IMR-90 (cell line): ENCODE measurements at regions not wholly inside any gene's neighbourhood (a gene's known extent, or its start where the extent isn't known, plus 50 kb on each side); places are given as distances from the start of the nearest gene placed in this dataset.

Experiments used
- ATAC-seq: fragments of 200-7000 bp; cut with Tn5 transposase; 2 replicates; pipeline ENCODE4 v1.9.1; 2020; ENCODE audit warnings: low read depth, mild to moderate bottlenecking, moderate library complexity
- BruUV-seq: library from RNA; stranded (reverse); fragments of 400-500 nt; replicated peaks from 2 replicates; lab custom pipeline; 2021; lab: Mats Ljungman, UMichigan
- CTCF ChIA-PET: fragments of 300-600 bp; formaldehyde crosslinking; extraction: SDS; loops from one replicate; lab custom pipeline; 2021; ENCODE audit warnings: antibody characterized with exemption; lab: Yijun Ruan, JAX
- POLR2A ChIA-PET: fragments of 300-600 bp; sonication (Branson Sonifier 250); formaldehyde crosslinking; loops from one replicate; lab custom pipeline; 2022; ENCODE audit warnings: antibody characterized with exemption; ENCODE audit not compliant: unreplicated experiment; lab: Charles Lee
- DNase-seq: peaks from one replicate; pipeline ENCODE4 v3.0.0; 2013
- H2AFZ ChIP-seq: replicated peaks from 2 replicates; pipeline ENCODE3; 2013; ENCODE audit warnings: low read length, mild to moderate bottlenecking; ENCODE audit not compliant: poor library complexity
- H2AK5ac ChIP-seq: 2 replicates; pipeline ENCODE4 v1.6.1; 2013; ENCODE audit warnings: low read depth, low read length, inconsistent platforms
- H2AK9ac ChIP-seq: replicated peaks from 2 replicates; pipeline ENCODE3; 2013; ENCODE audit warnings: mild to moderate bottlenecking, low read depth, low read length, moderate library complexity; ENCODE audit not compliant: poor library complexity
- H2BK120ac ChIP-seq: 2 replicates; pipeline ENCODE4 v1.6.1; 2013; ENCODE audit warnings: low read depth, low read length, inconsistent platforms
- H2BK15ac ChIP-seq: 3 replicates; pipeline ENCODE4 v1.6.1; 2013; ENCODE audit warnings: low read depth, low read length, inconsistent platforms
- H2BK20ac ChIP-seq: 2 replicates; pipeline ENCODE4 v1.6.1; 2013; ENCODE audit warnings: low read depth, mild to moderate bottlenecking, inconsistent platforms, low read length, moderate library complexity
- H2BK5ac ChIP-seq: 2 replicates; pipeline ENCODE4 v1.6.1; 2013; ENCODE audit warnings: mild to moderate bottlenecking, low read depth, low read length, inconsistent platforms; ENCODE audit not compliant: poor library complexity, severe bottlenecking
- H3K14ac ChIP-seq: replicated peaks from 2 replicates; pipeline ENCODE4 v1.6.1; 2013; ENCODE audit warnings: low read depth, low read length, inconsistent platforms
- H3K18ac ChIP-seq: 2 replicates; pipeline ENCODE4 v1.6.1; 2013; ENCODE audit warnings: low read depth, low read length, control low read depth
- H3K23ac ChIP-seq: 2 replicates; pipeline ENCODE4 v1.6.1; 2013; ENCODE audit warnings: low read depth, low read length, inconsistent platforms
- H3K27ac ChIP-seq: 2 replicates; pipeline ENCODE4 v1.5.1; 2013; ENCODE audit warnings: mild to moderate bottlenecking, control low read depth, low read length; ENCODE audit not compliant: insufficient read depth
- H3K27me3 ChIP-seq: 2 replicates; pipeline ENCODE4 v1.6.1; 2013; ENCODE audit warnings: low read length; ENCODE audit not compliant: control insufficient read depth, insufficient read depth
- H3K36me3 ChIP-seq: 2 replicates; pipeline ENCODE4 v1.6.1; 2013; ENCODE audit warnings: low read length, mixed read lengths; ENCODE audit not compliant: control insufficient read depth, insufficient read depth
- H3K4ac ChIP-seq: 2 replicates; pipeline ENCODE4 v1.6.1; 2013; ENCODE audit warnings: low read depth, low read length, inconsistent platforms
- H3K4me1 ChIP-seq: 2 replicates; pipeline ENCODE4 v1.6.1; 2013; ENCODE audit warnings: low read length, mixed read lengths; ENCODE audit not compliant: control insufficient read depth, insufficient read depth
- H3K4me2 ChIP-seq: 2 replicates; pipeline ENCODE4 v1.6.1; 2013; ENCODE audit warnings: low read depth, mild to moderate bottlenecking, control low read depth, low read length, moderate library complexity
- H3K4me3 ChIP-seq: 2 replicates; pipeline ENCODE4 v1.5.1; 2013; ENCODE audit warnings: low read depth, mild to moderate bottlenecking, control low read depth, low read length, moderate library complexity; ENCODE audit not compliant: insufficient read depth
- H3K56ac ChIP-seq: 2 replicates; pipeline ENCODE4 v1.6.1; 2013; ENCODE audit warnings: low read length, inconsistent platforms; ENCODE audit not compliant: insufficient read depth; ENCODE audit errors: extremely low read depth
- H3K79me1 ChIP-seq, 2 experiments: 2 replicates each; pipeline ENCODE4 v1.6.1; 2013; ENCODE audit warnings: low read length in 2 of 2, inconsistent platforms in 1 of 2, low read depth in 1 of 2
- H3K9ac ChIP-seq: 2 replicates; pipeline ENCODE4 v1.6.1; 2013; ENCODE audit warnings: low read depth, low read length, control low read depth
- H3K9me1 ChIP-seq: 2 replicates; pipeline ENCODE4 v1.6.1; 2013; ENCODE audit warnings: low read length, inconsistent platforms; ENCODE audit not compliant: insufficient read depth
- H3K9me3 ChIP-seq: 2 replicates; pipeline ENCODE4 v1.6.1; 2013; ENCODE audit warnings: low read length; ENCODE audit not compliant: control insufficient read depth, insufficient read depth
- H4K20me1 ChIP-seq: 2 replicates; pipeline ENCODE4 v1.6.1; 2013; ENCODE audit warnings: low read length, inconsistent platforms; ENCODE audit not compliant: insufficient read depth
- H4K5ac ChIP-seq: 2 replicates; pipeline ENCODE4 v1.6.1; 2013; ENCODE audit warnings: mild to moderate bottlenecking, low read depth, low read length, control low read depth
- H4K8ac ChIP-seq, 2 experiments: 2 replicates each; pipeline ENCODE4 v1.6.1; 2013; ENCODE audit warnings: low read depth in 2 of 2, low read length in 2 of 2, control low read depth in 1 of 2, inconsistent platforms in 1 of 2
- H4K91ac ChIP-seq: 2 replicates; pipeline ENCODE4 v1.6.1; 2013; ENCODE audit warnings: low read depth, low read length, inconsistent platforms; ENCODE audit not compliant: insufficient read depth
- BHLHE40 ChIP-seq: fragments of 150-350 bp; IDR thresholded peaks from 2 replicates; pipeline ENCODE4 v1.6.1; 2016; ENCODE audit warnings: mild to moderate bottlenecking, low read depth, low read length
- CEBPB ChIP-seq: IDR thresholded peaks from 2 replicates; pipeline ENCODE4 v1.6.1; 2012; ENCODE audit warnings: low read depth, low read length, improper control_type of control experiment
- CTCF ChIP-seq: conservative IDR thresholded peaks from 2 replicates; pipeline ENCODE4 v1.5.1; 2012; ENCODE audit warnings: mild to moderate bottlenecking, low read depth, low read length, improper control_type of control experiment
- MAFK ChIP-seq: IDR thresholded peaks from 2 replicates; pipeline ENCODE4 v1.6.1; 2012; ENCODE audit warnings: low read depth, low read length, improper control_type of control experiment
- NFE2L2 ChIP-seq: fragments of 150-350 bp; IDR thresholded peaks from 2 replicates; pipeline ENCODE4 v1.6.1; 2016; ENCODE audit warnings: low read depth, mild to moderate bottlenecking, low read length
- RAD21 ChIP-seq: IDR thresholded peaks from 2 replicates; pipeline ENCODE4 v1.6.1; 2012; ENCODE audit warnings: low read length, improper control_type of control experiment
- RCOR1 ChIP-seq: IDR thresholded peaks from 2 replicates; pipeline ENCODE4 v1.6.1; 2012; ENCODE audit warnings: mild to moderate bottlenecking, low read length, improper control_type of control experiment; ENCODE audit not compliant: insufficient replicate concordance
- USF2 ChIP-seq: fragments of 150-350 bp; IDR thresholded peaks from 2 replicates; pipeline ENCODE4 v1.6.1; 2017; ENCODE audit warnings: mild to moderate bottlenecking, antibody characterized with exemption, low read length, low read depth
- WGBS, 2 experiments: methylation state at CpG; one replicate each; pipeline versions ENCODE4 v1.1.5 to v1.1.7; 2013; ENCODE audit warnings: missing lambda C conversion rate in 2 of 2; ENCODE audit not compliant: insufficient read length in 1 of 2; ENCODE audit errors: extremely low coverage in 2 of 2; 5-methylcytosine and 5-hydroxymethylcytosine counted together
- dilution Hi-C: fragments of 300-500 bp; cut with HindIII; formaldehyde crosslinking; loops from one replicate; pipeline ENCODE4 v1.14.3; 2018; ENCODE audit warnings: low sequenced_read_pairs; ENCODE audit not compliant: unreplicated experiment
- in situ Hi-C: fragments of 300-500 bp; cut with MboI; formaldehyde crosslinking; loops from 3 replicates; pipeline ENCODE4 v1.14.3; 2019; ENCODE audit warnings: low sequenced_read_pairs, inconsistent platforms, mixed read lengths
- intact Hi-C: fragments of 100-400 bp; cut with micrococcal nuclease; formaldehyde crosslinking; loops from 2 replicates; pipeline ENCODE4 v1.10.0; 2022
- TF ChIP-seq, protein P1 (sequence below): fragments of 150-350 bp; IDR thresholded peaks from 2 replicates; pipeline ENCODE4 v1.6.1; 2016; ENCODE audit warnings: low read depth, mild to moderate bottlenecking, low read length, moderate library complexity, borderline replicate concordance

DNA sequence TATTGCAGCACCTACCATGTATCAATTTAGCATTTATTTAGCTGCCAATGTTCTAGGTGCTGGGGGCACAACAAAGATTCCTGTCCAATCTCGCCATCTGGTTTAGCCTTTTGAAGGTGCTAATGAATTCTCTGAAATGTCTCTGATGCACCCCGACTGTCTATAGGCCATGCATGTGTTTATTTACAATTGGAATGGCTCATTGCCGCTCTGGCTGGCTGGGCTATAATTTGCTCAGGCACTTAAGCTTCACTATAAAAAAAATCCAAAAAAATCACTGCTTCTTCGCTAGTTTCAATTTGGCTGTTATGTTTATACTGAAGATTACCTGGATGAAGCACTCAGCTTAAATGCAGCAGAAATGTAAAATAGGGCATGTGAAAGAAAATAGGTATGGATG, 115.0 kb upstream of the PAX6 start:
- in situ Hi-C loops, result no loop called here
- CTCF ChIA-PET, result interaction anchor here (0.8 kb wide), 1 partner anchor 32 kb away, joined by 3 read pairs; no protein-coding TSS in a partner anchor
- H3K27ac ChIP-seq, result no peak overlapping the region

More for the DNA sequence above, 115.0 kb upstream of the PAX6 start:
- no peak overlapping the region for H3K4me2 ChIP-seq
- no peak overlapping the region for H4K5ac ChIP-seq
- no peaks in the 10 kb centered on the region for H3K9me1 ChIP-seq
- H4K91ac ChIP-seq, result no peak overlapping the region
- no peaks in the 10 kb centered on the region for H3K4me1 ChIP-seq
- no peak overlapping the region for H2BK15ac ChIP-seq
- TF ChIP-seq, protein P1, sequence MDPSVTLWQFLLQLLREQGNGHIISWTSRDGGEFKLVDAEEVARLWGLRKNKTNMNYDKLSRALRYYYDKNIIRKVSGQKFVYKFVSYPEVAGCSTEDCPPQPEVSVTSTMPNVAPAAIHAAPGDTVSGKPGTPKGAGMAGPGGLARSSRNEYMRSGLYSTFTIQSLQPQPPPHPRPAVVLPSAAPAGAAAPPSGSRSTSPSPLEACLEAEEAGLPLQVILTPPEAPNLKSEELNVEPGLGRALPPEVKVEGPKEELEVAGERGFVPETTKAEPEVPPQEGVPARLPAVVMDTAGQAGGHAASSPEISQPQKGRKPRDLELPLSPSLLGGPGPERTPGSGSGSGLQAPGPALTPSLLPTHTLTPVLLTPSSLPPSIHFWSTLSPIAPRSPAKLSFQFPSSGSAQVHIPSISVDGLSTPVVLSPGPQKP, result no peak
- TF ChIP-seq USF2, result no peak
- no peak for TF ChIP-seq NFE2L2
- TF ChIP-seq RAD21, result no peak
- TF ChIP-seq RCOR1, result no peak
- no peak for TF ChIP-seq CEBPB
- no peak for TF ChIP-seq MAFK
- no peak for TF ChIP-seq BHLHE40
- no peak for TF ChIP-seq CTCF
- no peaks in the 10 kb centered on the region for H3K9me3 ChIP-seq
- H3K9ac ChIP-seq, result no peak overlapping the region
- no peaks in the 10 kb centered on the region for H4K20me1 ChIP-seq
- no peak for ATAC-seq
- H2AK9ac ChIP-seq, result no peak overlapping the region
- no peak overlapping the region for H3K18ac ChIP-seq
- intact Hi-C loops, result no loop called here
- H3K4me3 ChIP-seq, result no peak overlapping the region
- no peak overlapping the region for H2AFZ ChIP-seq
- H3K23ac ChIP-seq, result no peak overlapping the region
- DNase-seq, result no peak
- WGBS, 2 experiments, result no CpG with 5 or more reads among the region's 4 CpGs
- H2AK5ac ChIP-seq, result no peak overlapping the region
- H3K27me3 ChIP-seq, result no peaks in the 10 kb centered on the region; the same call in 1 of the 2 replicates
- H2BK20ac ChIP-seq, result no peak overlapping the region
- POLR2A ChIA-PET, result no interaction called here
- H4K8ac ChIP-seq, result no peak overlapping the region
- H2BK120ac ChIP-seq, result no peak overlapping the region
- H2BK5ac ChIP-seq, result no peak overlapping the region
- no peaks in the 10 kb centered on the region for H3K79me1 ChIP-seq
- no peak overlapping the region for H3K14ac ChIP-seq
- no TSS peak for BruUV-seq
- H3K4ac ChIP-seq, result no peak overlapping the region
- dilution Hi-C loops, result no loop called here
- H3K56ac ChIP-seq, result no peak overlapping the region
- H3K36me3 ChIP-seq, result no peaks in the 10 kb centered on the region
